Osteocyte (in vitro differentiated cells): ENCODE measurements at regions not wholly inside any gene's neighbourhood (a gene's known extent, or its start where the extent isn't known, plus 50 kb on each side); places are given as distances from the start of the nearest gene placed in this dataset.

Source experiments
- DNase-seq: peaks from one replicate; pipeline ENCODE4 v3.0.0; 2021; ENCODE audit warnings: mixed read lengths; ENCODE audit not compliant: unreplicated experiment; ENCODE audit errors: extremely low spot score
- H3K27ac Mint-ChIP-seq: one replicate; pipeline ENCODE4 v1.8.0; 2021; ENCODE audit warnings: mild to moderate bottlenecking, mixed read lengths; ENCODE audit not compliant: unreplicated experiment
- H3K27me3 Mint-ChIP-seq: one replicate; pipeline ENCODE4 v1.8.0; 2021; ENCODE audit warnings: mixed read lengths; ENCODE audit not compliant: unreplicated experiment
- H3K36me3 Mint-ChIP-seq: one replicate; pipeline ENCODE4 v1.8.0; 2021; ENCODE audit warnings: mixed read lengths; ENCODE audit not compliant: unreplicated experiment
- H3K4me1 Mint-ChIP-seq: one replicate; pipeline ENCODE4 v1.8.0; 2021; ENCODE audit warnings: mixed read lengths; ENCODE audit not compliant: unreplicated experiment
- H3K4me3 Mint-ChIP-seq: one replicate; pipeline ENCODE4 v1.8.0; 2021; ENCODE audit warnings: mild to moderate bottlenecking, moderate library complexity, mixed read lengths; ENCODE audit not compliant: unreplicated experiment
- H3K9me3 Mint-ChIP-seq: one replicate; pipeline ENCODE4 v1.8.0; 2021; ENCODE audit warnings: mixed read lengths; ENCODE audit not compliant: unreplicated experiment
- TF ChIP-seq, protein P1 (sequence below): fragments of 200-600 bp; sonication (generic); IDR thresholded peaks from 2 replicates; pipeline ENCODE4 v1.5.0; 2021; ENCODE audit warnings: antibody characterized with exemption, mild to moderate bottlenecking, moderate library complexity

DNA sequence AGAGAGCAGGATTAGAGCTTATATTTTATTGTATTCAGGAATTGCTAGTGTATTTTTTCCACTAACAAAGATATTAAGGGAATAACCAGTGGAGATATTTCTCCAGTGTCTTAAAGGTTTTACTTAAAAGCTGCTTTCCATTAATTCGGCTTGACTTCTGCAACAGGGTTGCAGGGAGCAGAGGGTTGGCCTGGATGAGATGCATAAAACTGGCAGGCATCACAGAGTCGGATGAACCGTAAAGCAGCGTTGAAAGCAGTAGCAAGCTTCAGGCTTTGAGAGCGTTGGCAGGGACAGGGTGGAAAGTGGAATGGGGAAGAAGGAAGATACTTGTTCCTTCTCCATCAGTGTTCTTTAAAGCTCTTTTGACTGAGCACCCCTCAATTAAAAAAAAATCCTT, 237.2 kb downstream of the LMO4 start:
- Mint-ChIP-seq H3K36me3 (no peaks in the 10 kb centered on the region), H3K27ac (no peak overlapping the region), H3K4me3 (no peak overlapping the region), H3K27me3 (no peaks in the 10 kb centered on the region), H3K9me3 (no peaks in the 10 kb centered on the region), H3K4me1 (no peaks in the 10 kb centered on the region)
- TF ChIP-seq, protein P1, sequence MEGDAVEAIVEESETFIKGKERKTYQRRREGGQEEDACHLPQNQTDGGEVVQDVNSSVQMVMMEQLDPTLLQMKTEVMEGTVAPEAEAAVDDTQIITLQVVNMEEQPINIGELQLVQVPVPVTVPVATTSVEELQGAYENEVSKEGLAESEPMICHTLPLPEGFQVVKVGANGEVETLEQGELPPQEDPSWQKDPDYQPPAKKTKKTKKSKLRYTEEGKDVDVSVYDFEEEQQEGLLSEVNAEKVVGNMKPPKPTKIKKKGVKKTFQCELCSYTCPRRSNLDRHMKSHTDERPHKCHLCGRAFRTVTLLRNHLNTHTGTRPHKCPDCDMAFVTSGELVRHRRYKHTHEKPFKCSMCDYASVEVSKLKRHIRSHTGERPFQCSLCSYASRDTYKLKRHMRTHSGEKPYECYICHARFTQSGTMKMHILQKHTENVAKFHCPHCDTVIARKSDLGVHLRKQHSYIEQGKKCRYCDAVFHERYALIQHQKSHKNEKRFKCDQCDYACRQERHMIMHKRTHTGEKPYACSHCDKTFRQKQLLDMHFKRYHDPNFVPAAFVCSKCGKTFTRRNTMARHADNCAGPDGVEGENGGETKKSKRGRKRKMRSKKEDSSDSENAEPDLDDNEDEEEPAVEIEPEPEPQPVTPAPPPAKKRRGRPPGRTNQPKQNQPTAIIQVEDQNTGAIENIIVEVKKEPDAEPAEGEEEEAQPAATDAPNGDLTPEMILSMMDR = no peak
- no peak for DNase-seq

DNA sequence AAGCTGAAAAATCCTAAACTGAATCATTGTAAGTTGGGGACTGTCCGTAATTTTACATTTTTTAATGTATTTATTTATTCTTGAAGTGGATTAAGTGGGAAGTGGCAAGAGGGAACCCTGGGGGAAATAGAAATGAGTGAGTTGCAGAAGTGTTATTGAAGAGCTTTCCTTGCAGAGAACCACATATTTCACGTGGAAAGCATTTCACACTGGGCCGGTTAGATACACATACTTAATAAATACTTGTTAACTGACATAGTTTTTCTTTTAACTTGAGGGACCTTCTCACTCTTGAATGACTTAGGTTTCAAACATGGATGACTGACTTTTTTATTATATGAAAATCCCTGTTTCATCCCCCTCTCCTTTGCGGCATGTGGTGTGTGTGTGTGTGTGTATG, 239.3 kb downstream of the LMO4 start:
- TF ChIP-seq, protein P1 = no peak
- H3K36me3 Mint-ChIP-seq = no peaks in the 10 kb centered on the region
- DNase-seq = no peak
- H3K9me3 Mint-ChIP-seq = no peaks in the 10 kb centered on the region
- no peak overlapping the region for H3K4me3 Mint-ChIP-seq
- H3K27me3 Mint-ChIP-seq = no peaks in the 10 kb centered on the region
- no peaks in the 10 kb centered on the region for H3K4me1 Mint-ChIP-seq
- no peak overlapping the region for H3K27ac Mint-ChIP-seq

DNA sequence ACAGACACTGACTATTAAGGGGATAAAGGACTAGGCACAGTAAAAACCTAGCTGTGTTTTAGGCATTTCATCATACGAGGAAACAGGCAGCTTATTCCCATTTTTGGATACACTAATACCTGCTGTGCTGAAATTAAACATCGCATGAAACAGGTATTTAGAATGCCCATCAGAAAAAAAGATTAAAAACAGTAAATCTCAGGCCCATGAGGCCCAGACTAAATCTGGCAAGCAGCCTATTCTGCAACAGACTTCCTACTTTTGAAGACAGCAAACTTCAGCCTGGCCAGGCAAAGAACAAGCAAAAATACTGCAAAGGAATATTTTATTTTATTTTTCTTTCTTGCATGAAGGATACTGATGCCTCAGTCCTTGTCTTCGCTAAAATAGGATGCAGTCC, 240.2 kb downstream of the LMO4 start:
- Mint-ChIP-seq H3K4me3 (no peak overlapping the region), H3K9me3 (no peaks in the 10 kb centered on the region), H3K4me1 (no peaks in the 10 kb centered on the region), H3K36me3 (no peaks in the 10 kb centered on the region), H3K27ac (no peak overlapping the region), H3K27me3 (no peaks in the 10 kb centered on the region)
- TF ChIP-seq, protein P1 = no peak
- DNase-seq = no peak

DNA sequence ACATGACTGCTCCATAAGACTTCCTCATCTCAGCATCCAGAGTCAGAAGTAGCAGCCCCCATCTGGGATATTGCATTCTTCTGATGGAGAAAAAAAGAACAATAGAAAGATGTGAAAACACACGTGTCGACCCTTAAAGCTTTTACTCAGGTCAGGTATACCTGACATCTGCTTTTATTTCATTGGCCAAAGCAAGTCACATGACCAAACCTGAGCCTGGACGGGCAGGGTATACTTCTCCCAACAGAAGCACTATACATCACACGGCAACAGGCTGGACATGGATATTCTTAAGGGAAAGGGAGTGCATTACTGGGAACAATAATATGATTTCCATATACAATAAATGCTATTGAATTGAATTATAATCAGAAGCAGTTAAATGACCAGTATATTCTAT, 243.3 kb downstream of the LMO4 start:
- Mint-ChIP-seq H3K4me1 (no peaks in the 10 kb centered on the region), H3K27me3 (no peaks in the 10 kb centered on the region), H3K9me3 (no peaks in the 10 kb centered on the region), H3K4me3 (no peak overlapping the region), H3K36me3 (no peaks in the 10 kb centered on the region), H3K27ac (no peak overlapping the region)
- no peak for DNase-seq
- TF ChIP-seq, protein P1 = no peak

DNA sequence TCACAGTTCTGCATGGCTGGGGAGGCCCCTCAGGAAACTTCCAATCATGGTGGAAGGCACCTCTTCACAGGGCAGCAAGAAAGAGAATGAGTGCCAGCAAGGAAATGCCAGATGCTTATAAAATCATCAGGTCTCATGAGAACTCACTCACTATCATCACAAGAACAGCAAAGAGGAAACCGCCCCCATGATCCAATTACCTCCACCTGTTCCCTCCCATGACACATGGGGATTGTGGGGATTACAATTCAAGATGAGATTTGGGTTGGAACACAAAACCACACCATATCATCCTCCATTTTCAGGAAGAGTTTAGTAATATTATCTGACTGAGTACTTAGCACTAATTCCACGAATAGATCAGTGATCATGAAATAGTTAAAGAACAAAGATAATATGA, 244.2 kb downstream of the LMO4 start:
- peaks cover 5% of the 10 kb centered on the region for H3K9me3 Mint-ChIP-seq
- no peaks in the 10 kb centered on the region for H3K4me1 Mint-ChIP-seq
- no peak for DNase-seq
- H3K27me3 Mint-ChIP-seq = no peaks in the 10 kb centered on the region
- H3K27ac Mint-ChIP-seq = no peak overlapping the region
- TF ChIP-seq, protein P1 = no peak
- no peaks in the 10 kb centered on the region for H3K36me3 Mint-ChIP-seq
- H3K4me3 Mint-ChIP-seq = no peak overlapping the region
